Prostate gland (tissue), 2 donors: ENCODE measurements at regions not wholly inside any gene's neighbourhood (a gene's known extent, or its start where the extent isn't known, plus 50 kb on each side); places are given as distances from the start of the nearest gene placed in this dataset.

Source experiments
- POLR2A ChIP-seq: fragments of 450-650 bp; IDR thresholded peaks from one replicate; pipeline ENCODE4 v1.6.1; 2016; ENCODE audit warnings: antibody characterized with exemption, mild to moderate bottlenecking
- TF ChIP-seq, protein P1 (sequence below), 4 experiments: fragments of 200-600 bp in 2 of 4; fragments of 450-650 bp in 2 of 4; sonication (generic) in 2 of 4; IDR thresholded peaks; 1 replicate in 3 of 4; 2 replicates in 1 of 4; pipeline ENCODE4 v1.5.1; 2016 to 2019; ENCODE audit warnings: antibody characterized with exemption in 4 of 4, mild to moderate bottlenecking in 2 of 4, moderate library complexity in 2 of 4

DNA sequence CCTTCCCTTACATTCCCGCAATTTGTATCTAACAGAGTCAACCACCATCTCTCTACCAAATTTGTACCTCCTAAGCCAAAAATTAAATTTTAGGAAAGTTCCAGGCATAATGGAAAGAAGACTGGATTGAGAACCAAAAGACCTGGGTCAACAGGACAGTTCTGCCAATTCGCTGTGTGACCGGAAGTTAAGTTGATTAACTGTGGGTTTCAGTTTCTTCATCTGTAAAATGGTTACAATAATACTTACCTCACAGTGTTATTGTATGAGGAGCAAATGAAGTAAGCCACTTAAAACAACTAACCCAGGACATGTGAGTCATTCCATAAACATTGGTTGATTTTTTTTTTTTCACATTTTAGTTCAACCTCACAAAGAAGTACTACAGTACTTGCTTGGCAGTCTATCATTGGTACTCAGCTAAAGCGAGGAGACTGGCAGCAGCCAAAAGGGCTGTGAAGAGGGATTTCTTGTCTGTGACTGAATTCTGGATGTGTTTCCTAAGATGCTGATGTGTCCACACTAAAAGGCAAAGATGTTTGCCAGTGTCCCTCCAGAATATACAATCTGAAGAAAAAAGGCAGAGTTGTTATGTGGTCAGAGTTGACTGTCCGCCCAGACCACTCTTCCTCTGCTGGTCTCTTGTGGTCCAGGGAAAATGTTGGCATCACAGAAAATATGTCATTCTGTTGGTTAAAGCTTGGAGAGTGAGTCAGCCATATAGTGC, 198.6 kb downstream of the TLE1 start:
- TF ChIP-seq POLR2A = no peak
- TF ChIP-seq, protein P1, sequence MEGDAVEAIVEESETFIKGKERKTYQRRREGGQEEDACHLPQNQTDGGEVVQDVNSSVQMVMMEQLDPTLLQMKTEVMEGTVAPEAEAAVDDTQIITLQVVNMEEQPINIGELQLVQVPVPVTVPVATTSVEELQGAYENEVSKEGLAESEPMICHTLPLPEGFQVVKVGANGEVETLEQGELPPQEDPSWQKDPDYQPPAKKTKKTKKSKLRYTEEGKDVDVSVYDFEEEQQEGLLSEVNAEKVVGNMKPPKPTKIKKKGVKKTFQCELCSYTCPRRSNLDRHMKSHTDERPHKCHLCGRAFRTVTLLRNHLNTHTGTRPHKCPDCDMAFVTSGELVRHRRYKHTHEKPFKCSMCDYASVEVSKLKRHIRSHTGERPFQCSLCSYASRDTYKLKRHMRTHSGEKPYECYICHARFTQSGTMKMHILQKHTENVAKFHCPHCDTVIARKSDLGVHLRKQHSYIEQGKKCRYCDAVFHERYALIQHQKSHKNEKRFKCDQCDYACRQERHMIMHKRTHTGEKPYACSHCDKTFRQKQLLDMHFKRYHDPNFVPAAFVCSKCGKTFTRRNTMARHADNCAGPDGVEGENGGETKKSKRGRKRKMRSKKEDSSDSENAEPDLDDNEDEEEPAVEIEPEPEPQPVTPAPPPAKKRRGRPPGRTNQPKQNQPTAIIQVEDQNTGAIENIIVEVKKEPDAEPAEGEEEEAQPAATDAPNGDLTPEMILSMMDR (IDR thresholded peaks at IDR 0.05) = no peak
